A549 (cell line): ENCODE measurements at regions not wholly inside any gene's neighbourhood (a gene's known extent, or its start where the extent isn't known, plus 50 kb on each side); places are given as distances from the start of the nearest gene placed in this dataset.

Experiments used
- CEBPB ChIP-seq, 2 experiments: fragments of >200 bp in 1 of 2; sonication (Bioruptor Twin) in 1 of 2; formaldehyde crosslinking in 1 of 2; IDR thresholded peaks; 2 replicates each; pipeline ENCODE4 v1.6.1; 2012 to 2016
- CTCF ChIP-seq: fragments of >200 bp; sonication (Bioruptor Twin); formaldehyde crosslinking; IDR thresholded peaks from 3 replicates; pipeline ENCODE4 v1.5.1; 2016
- PBX3 ChIP-seq: IDR thresholded peaks from 2 replicates; pipeline ENCODE4 v1.6.1; 2012
- POLR2A ChIP-seq: IDR thresholded peaks from 2 replicates; pipeline ENCODE4 v1.6.1; 2012; ENCODE audit warnings: mild to moderate bottlenecking, low read length
- RAD21 ChIP-seq, 2 experiments: fragments of >200 bp in 1 of 2; sonication (Bioruptor Twin) in 1 of 2; formaldehyde crosslinking in 1 of 2; IDR thresholded peaks in 1 of 2; conservative IDR thresholded peaks in 1 of 2; 2 replicates in 1 of 2; 3 replicates in 1 of 2; pipeline ENCODE4 v1.6.1; 2012 to 2018; ENCODE audit warnings: inconsistent platforms in 1 of 2
- SREBF2 ChIP-seq: fragments of 450-650 bp; IDR thresholded peaks from 2 replicates; pipeline ENCODE4 v1.6.1; 2014; ENCODE audit warnings: mild to moderate bottlenecking, moderate library complexity

GRCh38 chr15:95324656-95325055 lies 1005.8 kb upstream of the NR2F2 start:
- no peak for TF ChIP-seq CTCF
- no peak for TF ChIP-seq SREBF2
- no peak for TF ChIP-seq POLR2A
- no peak for TF ChIP-seq RAD21 (conservative IDR thresholded peaks at IDR 0.05 in 1 of 2, IDR thresholded peaks at IDR 0.05 in 1 of 2)
- no peak for TF ChIP-seq CEBPB (IDR thresholded peaks at IDR 0.05)
- TF ChIP-seq PBX3 = no peak
